Left ventricle myocardium superior (tissue), 1 donor: ENCODE measurements at regions not wholly inside any gene's neighbourhood (a gene's known extent, or its start where the extent isn't known, plus 50 kb on each side); places are given as distances from the start of the nearest gene placed in this dataset.

ENCODE experiments used
- ATAC-seq: fragments of 200-7000 bp; cut with Tn5 transposase; one replicate; pipeline ENCODE4 v1.9.1; 2020; ENCODE audit warnings: mild to moderate bottlenecking, moderate library complexity
- DNase-seq: peaks from one replicate; pipeline ENCODE4 v3.0.0-alpha.2; 2020
- intact Hi-C: fragments of 100-400 bp; cut with micrococcal nuclease; formaldehyde crosslinking; loops from one replicate; pipeline ENCODE4 v1.11.0; 2022
- donor health status: DM: no; HTN: yes; CAD: no; lungs with severe emphysema.

GRCh38 chr16:59783191-59783590 is 1049.1 kb upstream of the GOT2 start:
- DNase-seq (no peak), ATAC-seq (no peak)
- intact Hi-C loops = no loop called here

- DNase-seq (no peak), ATAC-seq (no peak)
- intact Hi-C loops = no loop called here
These were observed 1039.2 kb upstream of the GOT2 start for GRCh38 chr16:59773330-59773729.

DNA sequence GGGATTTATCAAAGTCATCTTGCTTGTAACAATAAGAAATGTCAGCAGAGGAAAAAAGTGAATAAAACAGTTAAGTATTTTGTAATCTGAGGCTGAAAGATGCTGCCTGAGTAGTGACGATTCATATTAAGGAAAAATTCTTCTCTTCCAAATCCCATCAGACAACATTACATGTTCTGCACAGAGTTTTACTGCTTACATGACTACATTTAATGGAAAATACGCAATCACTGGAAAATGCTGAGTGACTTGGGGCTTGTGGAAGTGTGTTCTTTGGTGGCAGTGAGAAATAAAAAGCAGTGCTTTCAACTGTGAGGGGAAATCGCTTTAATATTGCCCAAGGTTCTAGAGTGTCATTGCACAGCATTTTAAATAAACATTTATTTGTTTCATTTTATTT is 1025.2 kb upstream of the GOT2 start:
- ATAC-seq = no peak
- no peak for DNase-seq
- intact Hi-C loops = no loop called here

DNA sequence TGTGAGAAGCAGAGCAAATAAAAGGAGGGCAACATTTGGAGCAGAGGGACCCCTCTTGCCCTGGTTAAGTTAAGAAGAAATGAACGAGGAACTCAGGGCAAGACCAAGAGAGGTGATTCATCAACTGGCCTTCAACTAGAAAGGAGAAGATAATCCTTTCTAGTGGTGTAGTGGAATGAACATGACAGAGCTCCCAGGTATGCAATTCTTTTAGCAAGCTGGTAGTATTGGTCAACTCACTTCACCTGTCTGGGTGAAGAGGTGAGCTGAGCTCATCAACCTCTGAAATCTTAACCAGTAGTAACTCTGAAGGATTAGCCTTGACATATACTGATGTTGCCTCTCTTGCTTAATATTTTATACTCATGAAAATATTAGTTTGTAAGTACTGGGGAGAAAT is 1024.7 kb upstream of the GOT2 start:
- intact Hi-C loops = no loop called here
- ATAC-seq (no peak), DNase-seq (no peak)

DNA sequence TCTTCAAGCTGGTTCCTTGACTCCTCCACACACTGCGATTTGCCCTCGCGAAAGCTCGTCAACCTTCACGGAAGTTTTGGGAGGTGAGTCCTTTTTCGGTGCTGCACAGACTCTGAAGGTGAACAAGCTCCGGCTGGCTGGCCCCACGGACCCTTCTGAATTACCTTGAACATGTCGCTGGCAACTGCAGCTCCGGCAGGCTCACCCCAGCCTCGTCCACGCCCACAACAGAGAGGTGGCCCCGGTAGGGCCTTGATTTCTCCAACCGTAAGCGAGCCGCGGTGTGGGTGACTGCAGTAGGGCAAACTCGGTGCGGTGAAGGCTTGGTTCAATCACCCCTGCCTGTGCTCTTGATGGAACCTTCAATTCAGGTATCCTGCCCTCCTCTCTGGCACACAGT is 1020.7 kb upstream of the GOT2 start:
- DNase-seq (no peak), ATAC-seq (no peak)
- intact Hi-C loops = no loop called here

GRCh38 chr16:59749662-59750336 is 1015.7 kb upstream of the GOT2 start:
- DNase-seq (no peak), ATAC-seq (no peak)
- intact Hi-C loops = no loop called here

DNA sequence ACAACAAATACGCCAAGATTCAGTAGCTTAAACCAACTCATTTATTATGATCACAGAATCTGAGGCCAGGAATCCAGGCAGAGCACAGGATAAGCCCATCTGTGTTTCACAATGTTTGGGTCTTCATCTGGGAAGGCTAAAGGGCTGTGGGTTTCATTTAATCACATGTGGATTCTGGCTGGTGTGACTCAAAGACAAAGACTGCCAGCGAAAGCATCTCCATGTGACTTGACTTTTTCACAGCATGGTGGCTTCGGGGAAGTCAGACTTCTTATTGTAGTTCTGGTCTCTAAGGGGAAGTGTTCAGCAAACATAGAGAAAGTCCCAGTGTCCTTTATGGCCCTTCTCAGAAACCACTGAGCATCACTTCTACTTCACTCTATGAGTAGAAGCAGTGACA is 1014.4 kb upstream of the GOT2 start:
- no peak for ATAC-seq
- intact Hi-C loops = no loop called here
- no peak for DNase-seq

- intact Hi-C loops = no loop called here
- no peak for DNase-seq
- ATAC-seq = no peak
These were observed 1009.4 kb upstream of the GOT2 start for GRCh38 chr16:59743504-59743903.

GRCh38 chr16:59740858-59741257 is 1006.7 kb upstream of the GOT2 start:
- no peak for DNase-seq
- intact Hi-C loops = no loop called here
- no peak for ATAC-seq

- ATAC-seq = no peak
- intact Hi-C loops = no loop called here
- no peak for DNase-seq
These were observed 1003.2 kb upstream of the GOT2 start for GRCh38 chr16:59737274-59737673.

DNA sequence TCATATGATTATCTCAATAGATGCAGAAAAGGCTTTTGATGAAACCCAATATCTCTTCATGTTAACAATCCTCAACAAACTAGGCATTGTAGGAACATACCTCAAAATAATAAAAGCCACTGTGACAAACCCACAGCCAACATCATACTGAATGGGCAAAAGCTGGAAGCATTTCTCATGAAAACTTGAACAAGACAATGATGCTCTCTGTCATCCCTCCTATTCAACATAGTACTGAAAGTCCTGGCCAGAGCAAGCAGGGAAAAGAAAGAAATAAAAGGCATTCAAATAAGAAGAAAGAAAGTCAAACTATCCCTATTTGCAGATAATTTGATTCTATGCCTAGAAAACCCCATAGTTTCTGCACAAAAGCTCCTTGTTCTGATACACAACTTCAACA is 999.2 kb upstream of the GOT2 start:
- DNase-seq (no peak), ATAC-seq (no peak)
- intact Hi-C loops = no loop called here

- no peak for ATAC-seq
- no peak for DNase-seq
These were observed 995.5 kb upstream of the GOT2 start for GRCh38 chr16:59729613-59730012.

GRCh38 chr16:59719121-59719520 is 985.0 kb upstream of the GOT2 start:
- intact Hi-C loops = no loop called here
- ATAC-seq (no peak), DNase-seq (no peak)

More at GRCh38 chr16:59729613-59730012, 995.5 kb upstream of the GOT2 start:
- intact Hi-C loops = no loop called here

- DNase-seq = no peak
- intact Hi-C loops = no loop called here
These were observed 973.5 kb upstream of the GOT2 start for GRCh38 chr16:59707436-59708226.

DNA sequence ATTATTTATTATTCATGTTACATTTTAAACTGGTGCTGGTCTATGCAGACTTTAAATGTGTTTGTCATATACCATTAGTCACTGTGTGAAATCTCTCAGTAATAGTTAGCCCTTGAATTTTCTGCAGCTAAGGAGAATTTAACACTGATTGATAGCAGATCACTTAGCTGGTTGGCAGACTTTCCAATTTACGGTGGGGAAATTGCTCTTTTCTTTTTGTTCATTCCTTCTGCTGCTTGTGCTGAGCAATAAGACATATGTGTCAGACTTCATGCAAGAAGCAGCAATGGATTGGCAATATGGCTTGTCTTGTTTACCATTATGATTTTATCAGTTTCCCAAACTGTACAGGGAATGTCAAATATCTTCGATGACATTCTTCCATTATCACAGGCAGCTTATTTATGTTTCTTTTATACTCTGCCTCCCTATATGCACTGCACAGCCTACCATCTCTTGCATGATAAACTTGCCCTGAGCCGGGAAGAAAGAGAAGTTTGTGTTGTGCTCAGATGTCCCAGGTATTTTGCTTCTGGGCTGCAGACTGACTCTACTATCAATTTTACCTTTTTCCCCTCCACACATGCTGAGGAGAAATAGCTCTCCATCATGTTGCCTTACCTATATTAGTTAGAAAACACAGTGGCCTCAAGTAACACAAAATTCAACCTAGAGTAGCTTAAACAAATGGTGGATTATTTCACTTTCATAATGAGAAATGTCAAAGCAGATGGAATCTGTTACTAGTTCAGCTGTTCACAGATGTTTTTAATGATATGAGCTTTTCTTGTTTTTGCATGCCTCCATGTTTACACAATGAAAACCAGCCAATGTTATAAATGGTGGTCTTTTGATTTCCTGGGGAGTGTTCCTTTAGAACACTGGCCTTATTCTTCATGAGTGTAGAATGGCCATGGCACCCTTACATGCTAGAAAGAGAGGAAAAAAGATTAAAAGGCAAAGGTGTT is 968.1 kb upstream of the GOT2 start:
- intact Hi-C loops = no loop called here
- ATAC-seq (no peak), DNase-seq (no peak)

More at GRCh38 chr16:59707436-59708226, 973.5 kb upstream of the GOT2 start:
- ATAC-seq = no peak

GRCh38 chr16:59699786-59700185 is 965.7 kb upstream of the GOT2 start:
- intact Hi-C loops = no loop called here
- ATAC-seq (no peak), DNase-seq (no peak)

DNA sequence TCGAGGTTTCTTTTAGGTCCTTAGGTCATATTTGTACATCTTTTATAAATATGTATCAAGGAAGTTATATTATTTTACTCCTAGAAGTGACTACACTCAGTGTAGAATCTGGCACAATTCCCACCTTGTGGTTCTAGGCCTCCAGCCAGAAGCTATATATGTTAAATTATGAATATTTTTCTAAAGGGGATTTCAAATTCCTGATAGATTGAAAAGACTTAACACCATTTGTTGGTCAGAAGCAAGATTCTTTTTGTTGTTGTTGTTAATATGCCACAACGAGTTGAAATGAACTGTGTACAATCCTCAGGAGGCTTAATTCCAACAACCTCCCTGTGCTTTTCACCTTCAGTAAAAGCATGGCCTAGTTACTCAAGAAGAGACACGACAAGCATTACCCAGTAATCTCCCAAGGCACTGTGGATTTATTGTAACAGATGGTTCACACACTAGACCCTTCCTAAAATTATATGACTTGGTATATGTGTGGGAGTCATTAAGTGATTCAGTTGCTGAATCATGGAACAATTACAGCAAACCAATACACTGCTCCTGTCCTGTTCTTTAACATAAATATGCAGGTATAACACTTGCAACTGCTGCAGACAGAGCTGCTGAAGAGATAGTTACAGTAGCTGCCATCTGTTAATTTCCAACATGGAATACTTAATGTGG is 964.4 kb upstream of the GOT2 start:
- ATAC-seq = no peak
- intact Hi-C loops = no loop called here

GRCh38 chr16:59697761-59698160 is 963.6 kb upstream of the GOT2 start:
- intact Hi-C loops = no loop called here
- no peak for DNase-seq

More for the DNA sequence above, 964.4 kb upstream of the GOT2 start:
- DNase-seq = no peak

DNA sequence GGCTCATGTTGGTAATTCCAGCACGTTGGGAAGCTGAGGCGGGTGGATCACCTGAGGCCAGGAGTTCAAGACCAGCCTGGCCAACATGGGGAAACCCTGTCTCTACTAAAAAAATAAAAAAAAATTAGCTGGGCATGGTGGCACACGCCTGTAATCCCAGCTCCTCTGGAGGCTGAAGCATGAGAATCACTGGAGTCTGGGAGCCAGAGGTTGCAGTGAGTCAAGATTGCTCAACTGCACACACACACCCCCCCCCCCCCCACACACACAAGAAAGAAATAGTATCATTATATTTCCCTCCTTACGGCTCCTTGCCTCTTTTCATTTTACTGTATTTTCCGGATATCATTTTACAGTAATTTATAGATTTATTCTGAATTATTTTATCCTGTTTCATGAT is 963.1 kb upstream of the GOT2 start:
- intact Hi-C loops = no loop called here
- no peak for ATAC-seq
- no peak for DNase-seq

More at GRCh38 chr16:59697761-59698160, 963.6 kb upstream of the GOT2 start:
- ATAC-seq = no peak
